ENCODE measurements at regions not wholly inside any gene's neighbourhood (a gene's known extent, or its start where the extent isn't known, plus 50 kb on each side); places are given as distances from the start of the nearest gene placed in this dataset.
"Not testable (repeated sequence)": the region's sequence is repeated elsewhere in the genome, so short reads cannot be mapped to it uniquely, and the experiment has no call there.

GRCh38 chr7:118801366-118801765 is 576.9 kb downstream of the ANKRD7 start:
- DNase-seq (ENCODE audit: low spot score) = no peak

GRCh38 chr7:118802726-118803125 is 578.2 kb downstream of the ANKRD7 start:
- DNase-seq (ENCODE audit: low spot score) = no peak

GRCh38 chr7:118826246-118826645 is 601.7 kb downstream of the ANKRD7 start:
- DNase-seq (ENCODE audit: low spot score) = no peak

DNA sequence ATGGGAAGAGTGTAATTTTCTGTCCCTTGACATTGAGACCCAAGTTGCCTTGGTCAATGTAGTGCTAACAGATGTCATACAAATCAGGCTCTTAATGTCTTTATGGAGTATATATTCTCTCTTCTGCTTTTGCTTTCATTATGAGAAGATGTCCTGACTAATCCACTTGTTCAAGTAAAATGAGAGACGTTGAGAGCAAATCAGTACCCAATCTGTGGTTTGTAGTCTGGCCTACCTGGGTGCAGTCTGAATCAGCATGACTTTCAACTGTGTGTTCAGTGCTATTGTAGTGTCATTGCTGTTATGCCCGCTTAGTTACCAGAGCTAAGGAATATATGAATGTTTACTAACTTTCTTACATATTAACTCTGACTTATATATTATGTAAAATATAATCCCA is 612.4 kb downstream of the ANKRD7 start:
- DNase-seq (ENCODE audit: low spot score) = no peak

GRCh38 chr7:118839515-118839914 is 615.0 kb downstream of the ANKRD7 start:
- DNase-seq (ENCODE audit: low spot score) = no peak

DNA sequence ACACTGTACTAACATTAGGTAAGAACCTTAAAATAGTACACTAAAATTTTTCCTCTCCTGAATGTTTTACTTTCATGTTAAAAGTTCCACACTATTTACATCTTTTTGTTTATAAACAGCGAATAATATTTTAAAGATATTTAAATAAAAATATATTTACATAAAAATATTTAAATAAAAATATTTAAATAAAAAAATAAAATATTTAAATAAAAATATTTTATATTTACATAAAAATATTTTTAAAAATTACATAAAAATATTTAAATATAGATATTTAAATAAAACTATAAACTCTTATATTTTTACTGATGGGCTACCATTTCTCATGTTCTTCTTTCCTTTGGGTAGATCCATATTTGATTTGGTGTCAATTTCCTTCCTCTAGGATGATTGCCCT is 619.0 kb downstream of the ANKRD7 start:
- no peak for DNase-seq (ENCODE audit: low spot score)

DNA sequence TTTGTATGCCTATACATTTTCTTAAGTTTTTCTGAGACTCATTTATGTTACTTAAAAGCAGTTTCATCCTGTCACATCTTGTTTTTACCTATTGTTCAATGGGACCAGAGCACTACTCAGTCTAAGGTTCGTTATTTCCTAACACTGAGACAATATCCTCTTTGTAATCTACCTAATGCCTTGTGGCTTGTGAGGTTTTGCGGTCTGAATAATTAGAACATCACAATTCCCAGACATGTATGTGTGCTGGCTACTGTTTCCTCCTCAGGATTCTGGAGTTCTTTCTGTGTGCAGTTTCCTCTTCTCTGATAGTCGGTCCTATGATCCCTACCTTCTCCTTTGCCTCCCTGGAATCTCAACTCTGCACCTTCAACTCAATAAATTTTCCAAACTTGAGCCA is 620.2 kb downstream of the ANKRD7 start:
- DNase-seq (ENCODE audit: low spot score) = no peak

DNA sequence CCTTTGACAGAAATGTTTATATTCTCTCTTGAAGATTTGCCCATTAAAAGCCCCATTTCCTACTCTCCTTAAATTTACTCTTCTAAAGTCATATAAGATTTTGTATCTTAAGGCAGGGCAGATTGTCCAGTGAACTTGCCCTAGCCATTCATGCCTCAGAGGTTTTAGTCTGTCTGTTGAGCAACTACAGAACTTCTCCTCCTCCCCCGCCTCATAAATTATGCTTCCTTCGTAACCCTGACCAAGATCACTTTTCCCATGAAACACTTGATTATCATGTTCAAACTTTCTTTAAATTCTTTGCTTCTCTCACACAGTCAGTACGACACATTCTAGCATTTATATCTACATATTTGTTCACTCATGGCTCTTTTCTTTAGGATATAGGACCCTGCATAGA is 621.3 kb downstream of the ANKRD7 start:
- no peak for DNase-seq (ENCODE audit: low spot score)

DNA sequence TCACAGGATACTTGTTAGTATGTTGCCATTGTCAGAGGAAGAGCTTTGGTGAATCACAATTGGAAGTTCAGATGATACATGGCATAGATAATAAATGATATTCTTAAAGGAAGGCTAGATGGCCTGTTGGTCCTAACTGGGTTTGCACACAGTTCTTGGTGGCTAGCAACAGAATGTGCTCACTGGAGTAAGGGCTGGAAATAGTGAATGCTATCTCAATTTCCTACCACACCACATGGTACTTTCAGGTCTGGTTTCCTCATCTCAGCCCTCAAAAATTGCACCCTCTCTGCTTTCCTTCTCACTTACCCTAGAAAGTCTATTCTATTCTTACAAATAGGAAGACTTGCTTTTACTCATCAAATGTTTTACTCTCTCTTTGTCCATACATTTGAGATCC is 622.5 kb downstream of the ANKRD7 start:
- DNase-seq (ENCODE audit: low spot score) = no peak

GRCh38 chr7:118855290-118855689 is 630.8 kb downstream of the ANKRD7 start:
- no peak for DNase-seq (ENCODE audit: low spot score)

GRCh38 chr7:118858651-118859149 is 634.2 kb downstream of the ANKRD7 start:
- no peak for DNase-seq (ENCODE audit: low spot score)

- no peak for DNase-seq (ENCODE audit: low spot score)
These were observed 637.1 kb downstream of the ANKRD7 start for GRCh38 chr7:118861581-118861980.

DNA sequence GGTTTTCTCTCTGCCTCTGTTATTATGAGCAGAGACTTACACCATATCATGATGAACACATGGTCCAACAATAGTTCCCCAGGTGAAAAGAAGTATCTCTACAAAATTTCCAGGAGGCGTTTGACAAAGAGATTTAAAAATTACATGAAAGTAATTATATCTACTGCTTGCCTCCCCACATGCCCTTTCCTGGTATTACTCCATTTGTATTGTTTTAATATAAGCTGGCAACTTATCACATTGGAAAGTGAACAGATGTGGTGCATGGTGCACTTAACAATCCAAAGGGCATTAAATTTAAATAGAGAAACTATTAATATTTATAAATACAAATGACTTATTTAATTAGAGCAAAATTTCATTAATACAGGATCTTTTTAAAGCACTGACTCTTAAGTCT is 638.2 kb downstream of the ANKRD7 start:
- DNase-seq (ENCODE audit: low spot score) = no peak

- DNase-seq (ENCODE audit: low spot score) = no peak
These were observed 639.5 kb downstream of the ANKRD7 start for GRCh38 chr7:118863966-118864365.

GRCh38 chr7:118867860-118868259 is 643.4 kb downstream of the ANKRD7 start:
- DNase-seq (ENCODE audit: low spot score) = no peak

GRCh38 chr7:118869141-118869540 is 644.6 kb downstream of the ANKRD7 start:
- DNase-seq (ENCODE audit: low spot score) = not testable (repeated sequence)

GRCh38 chr7:118870187-118870586 is 645.7 kb downstream of the ANKRD7 start:
- DNase-seq (ENCODE audit: low spot score) = no peak

- no peak for DNase-seq (ENCODE audit: low spot score)
These were observed 648.1 kb downstream of the ANKRD7 start for GRCh38 chr7:118872568-118872967.

GRCh38 chr7:118877187-118877586 is 652.7 kb downstream of the ANKRD7 start:
- DNase-seq (ENCODE audit: low spot score) = no peak

DNA sequence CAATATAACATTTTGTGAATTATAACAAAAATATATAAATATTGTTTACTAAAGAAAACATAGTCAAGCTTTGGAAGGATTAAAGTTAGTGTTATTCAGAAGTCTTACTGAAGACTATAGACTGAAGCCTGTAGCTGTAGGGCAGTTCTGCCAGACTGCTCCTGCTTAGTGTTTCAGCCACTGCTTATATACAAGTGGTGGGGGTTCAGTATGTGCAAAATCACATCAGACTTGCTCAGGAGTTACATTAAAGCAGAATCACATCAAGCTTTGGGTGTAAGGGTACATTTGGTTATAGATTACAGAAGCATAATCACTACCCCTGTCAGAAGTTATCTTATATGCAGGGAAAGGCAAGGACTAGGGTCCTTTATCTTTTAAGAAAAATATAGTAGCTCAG is 653.8 kb downstream of the ANKRD7 start:
- DNase-seq (ENCODE audit: low spot score) = no peak

- no peak for DNase-seq (ENCODE audit: low spot score)
These were observed 673.8 kb downstream of the ANKRD7 start for GRCh38 chr7:118898284-118898683.

GRCh38 chr7:118902600-118902999 is 678.1 kb downstream of the ANKRD7 start:
- DNase-seq (ENCODE audit: low spot score) = no peak

DNA sequence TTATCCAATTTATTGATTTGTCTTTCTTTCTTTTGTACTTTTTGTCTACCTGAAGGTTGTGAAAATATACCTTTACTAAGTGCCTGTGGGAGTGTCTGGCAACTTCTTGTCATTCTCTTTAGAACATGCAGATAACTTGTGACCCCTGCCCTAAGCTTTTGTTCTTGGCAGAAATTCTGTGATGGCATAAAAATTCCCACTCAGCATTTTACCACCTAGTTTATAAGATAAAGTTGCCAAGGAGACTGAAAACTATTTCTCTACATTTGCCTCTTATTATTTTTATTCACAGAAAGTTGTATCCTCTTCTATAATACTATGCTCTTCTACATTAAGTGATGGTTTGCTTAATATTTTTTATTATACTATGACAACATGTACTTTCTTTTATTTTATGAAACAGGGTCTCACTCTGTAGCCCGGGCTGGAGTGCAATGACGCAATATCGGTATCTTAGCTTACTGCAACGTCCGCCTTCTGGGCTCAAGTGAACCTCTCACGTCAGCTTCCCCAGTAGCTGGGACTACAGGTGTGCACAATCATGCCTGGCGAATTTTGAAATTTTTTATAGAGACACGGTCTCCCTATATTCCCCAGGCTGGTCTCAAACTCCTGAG is 683.5 kb downstream of the ANKRD7 start:
- DNase-seq (ENCODE audit: low spot score) = no peak

GRCh38 chr7:118916120-118916519 is 691.6 kb downstream of the ANKRD7 start:
- DNase-seq (ENCODE audit: low spot score) = not testable (repeated sequence)

Measured in CD4-positive, alpha-beta T cell treated with Interleukin-15 for 4 hours (primary cell).